ENCODE measurements at regions not wholly inside any gene's neighbourhood (a gene's known extent, or its start where the extent isn't known, plus 50 kb on each side); places are given as distances from the start of the nearest gene placed in this dataset.

GRCh38 chr14:101490771-101491170 is 70.5 kb upstream of the DIO3 start:
- no peak overlapping the region for H3K4me3 ChIP-seq (ENCODE audit: low read depth, low read length)
- no peak for DNase-seq (ENCODE audit: low read depth, low spot score)
- TF ChIP-seq, protein P1, sequence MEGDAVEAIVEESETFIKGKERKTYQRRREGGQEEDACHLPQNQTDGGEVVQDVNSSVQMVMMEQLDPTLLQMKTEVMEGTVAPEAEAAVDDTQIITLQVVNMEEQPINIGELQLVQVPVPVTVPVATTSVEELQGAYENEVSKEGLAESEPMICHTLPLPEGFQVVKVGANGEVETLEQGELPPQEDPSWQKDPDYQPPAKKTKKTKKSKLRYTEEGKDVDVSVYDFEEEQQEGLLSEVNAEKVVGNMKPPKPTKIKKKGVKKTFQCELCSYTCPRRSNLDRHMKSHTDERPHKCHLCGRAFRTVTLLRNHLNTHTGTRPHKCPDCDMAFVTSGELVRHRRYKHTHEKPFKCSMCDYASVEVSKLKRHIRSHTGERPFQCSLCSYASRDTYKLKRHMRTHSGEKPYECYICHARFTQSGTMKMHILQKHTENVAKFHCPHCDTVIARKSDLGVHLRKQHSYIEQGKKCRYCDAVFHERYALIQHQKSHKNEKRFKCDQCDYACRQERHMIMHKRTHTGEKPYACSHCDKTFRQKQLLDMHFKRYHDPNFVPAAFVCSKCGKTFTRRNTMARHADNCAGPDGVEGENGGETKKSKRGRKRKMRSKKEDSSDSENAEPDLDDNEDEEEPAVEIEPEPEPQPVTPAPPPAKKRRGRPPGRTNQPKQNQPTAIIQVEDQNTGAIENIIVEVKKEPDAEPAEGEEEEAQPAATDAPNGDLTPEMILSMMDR (IDR thresholded peaks at IDR 0.05; ENCODE audit: low read depth, low read length), result no peak
- in situ Hi-C loops (cut with HindIII; ENCODE audit: low sequenced_read_pairs), result no loop called here

DNA sequence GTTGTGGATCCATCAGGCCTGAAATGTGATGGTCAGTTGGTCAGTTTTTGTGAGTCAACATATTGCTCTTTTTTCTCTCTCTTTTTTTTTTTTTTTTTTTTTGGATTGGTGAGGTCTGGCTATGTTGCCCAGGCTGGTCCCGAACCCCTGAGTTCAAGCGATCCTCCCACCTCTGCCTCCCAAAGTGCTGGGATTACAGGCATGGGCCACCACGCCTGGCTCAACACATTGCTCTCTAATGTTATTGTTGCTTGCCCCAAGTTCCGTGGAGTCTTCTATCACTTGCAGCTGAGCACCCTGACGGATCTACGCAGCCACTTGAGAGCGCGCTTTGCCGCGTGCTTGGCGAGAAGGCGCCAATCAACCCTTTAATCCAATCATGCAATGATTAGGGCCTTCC is 69.5 kb upstream of the DIO3 start:
- in situ Hi-C loops (cut with HindIII; ENCODE audit: low sequenced_read_pairs), result no loop called here
- no peak for DNase-seq (ENCODE audit: low read depth, low spot score)
- H3K4me3 ChIP-seq (ENCODE audit: low read depth, low read length), result no peak overlapping the region
- TF ChIP-seq, protein P1 (IDR thresholded peaks at IDR 0.05; ENCODE audit: low read depth, low read length), result no peak

GRCh38 chr14:101492716-101493115 is 68.6 kb upstream of the DIO3 start:
- TF ChIP-seq, protein P1 (IDR thresholded peaks at IDR 0.05; ENCODE audit: low read depth, low read length), result no peak
- no peak for DNase-seq (ENCODE audit: low read depth, low spot score)
- no peak overlapping the region for H3K4me3 ChIP-seq (ENCODE audit: low read depth, low read length)
- in situ Hi-C loops (cut with HindIII; ENCODE audit: low sequenced_read_pairs), result no loop called here

- DNase-seq (ENCODE audit: low read depth, low spot score), result no peak
- no peak overlapping the region for H3K4me3 ChIP-seq (ENCODE audit: low read depth, low read length)
- in situ Hi-C loops (cut with HindIII; ENCODE audit: low sequenced_read_pairs), result no loop called here
- TF ChIP-seq, protein P1 (IDR thresholded peaks at IDR 0.05; ENCODE audit: low read depth, low read length), result no peak
Observed at GRCh38 chr14:101494826-101495225, 66.5 kb upstream of the DIO3 start.

DNA sequence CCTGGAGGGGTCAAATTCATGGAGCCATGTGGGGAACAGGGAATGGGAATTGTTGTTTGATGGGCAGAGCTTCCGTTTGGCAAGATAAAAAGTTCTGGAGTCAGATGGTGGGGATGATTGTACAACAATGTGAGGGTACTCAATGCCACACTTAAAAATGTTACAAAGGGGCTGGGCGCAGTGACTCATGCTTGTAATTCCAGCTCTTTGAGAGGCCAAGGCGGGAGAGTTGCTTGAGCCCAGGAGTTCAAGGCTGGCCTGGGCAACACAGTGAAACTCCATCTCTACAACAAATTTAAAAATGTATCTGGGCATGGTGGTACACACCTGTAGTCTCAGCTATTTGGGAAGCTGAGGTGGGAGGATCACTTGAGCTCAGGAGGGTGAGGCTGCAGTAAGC is 66.0 kb upstream of the DIO3 start:
- H3K4me3 ChIP-seq (ENCODE audit: low read depth, low read length), result no peak overlapping the region
- TF ChIP-seq, protein P1 (IDR thresholded peaks at IDR 0.05; ENCODE audit: low read depth, low read length), result no peak
- in situ Hi-C loops (cut with HindIII; ENCODE audit: low sequenced_read_pairs), result no loop called here
- DNase-seq (ENCODE audit: low read depth, low spot score), result no peak

GRCh38 chr14:101495827-101496775 is 65.2 kb upstream of the DIO3 start:
- in situ Hi-C loops (cut with HindIII; ENCODE audit: low sequenced_read_pairs), result no loop called here
- no peak for DNase-seq (ENCODE audit: low read depth, low spot score)
- H3K4me3 ChIP-seq (ENCODE audit: low read depth, low read length), result no peak overlapping the region
- TF ChIP-seq, protein P1 (IDR thresholded peaks at IDR 0.05; ENCODE audit: low read depth, low read length), result no peak

Measured in astrocyte of the spinal cord (primary cell).